WTC11 (cell line): ENCODE measurements at regions not wholly inside any gene's neighbourhood (a gene's known extent, or its start where the extent isn't known, plus 50 kb on each side); places are given as distances from the start of the nearest gene placed in this dataset.

Experiments
- ATAC-seq: fragments of 200-7000 bp; cut with Tn5 transposase; 2 replicates; pipeline ENCODE4 v1.10.0; 2021; ENCODE audit warnings: mild to moderate bottlenecking, moderate library complexity
- CTCF ChIA-PET: fragments of 300-600 bp; sonication (Branson Sonifier 250); formaldehyde crosslinking; loops from one replicate; lab custom pipeline; 2021; ENCODE audit warnings: antibody characterized with exemption; lab: Charles Lee
- POLR2A ChIA-PET: fragments of 350-600 bp; sonication (Branson Sonifier 250); formaldehyde crosslinking; loops from one replicate; lab custom pipeline; 2021; ENCODE audit warnings: antibody characterized with exemption; lab: Charles Lee
- DNase-seq: peaks from one replicate; pipeline ENCODE4 v3.0.0; 2021; ENCODE audit warnings: low spot score
- H3K27ac Mint-ChIP-seq: 2 replicates; pipeline ENCODE4 v1.8.0; 2021; ENCODE audit warnings: mixed read lengths
- H3K27me3 Mint-ChIP-seq: 2 replicates; pipeline ENCODE4 v1.8.0; 2021; ENCODE audit warnings: low read depth, mild to moderate bottlenecking, moderate library complexity, mixed read lengths
- H3K36me3 Mint-ChIP-seq: 2 replicates; pipeline ENCODE4 v1.8.0; 2021; ENCODE audit warnings: mixed read lengths
- H3K4me1 Mint-ChIP-seq: 2 replicates; pipeline ENCODE4 v1.8.0; 2022; ENCODE audit warnings: mixed read lengths
- H3K4me3 Mint-ChIP-seq: 2 replicates; pipeline ENCODE4 v1.8.0; 2021; ENCODE audit warnings: mild to moderate bottlenecking, moderate library complexity, mixed read lengths
- H3K9me3 Mint-ChIP-seq: 2 replicates; pipeline ENCODE4 v1.8.0; 2021; ENCODE audit warnings: mixed read lengths
- CREM ChIP-seq: sonication (generic); formaldehyde crosslinking; IDR thresholded peaks from 2 replicates; pipeline ENCODE4 v1.8.1; 2022; ENCODE audit warnings: mild to moderate bottlenecking, missing genetic modification reagents, moderate library complexity
- IRF2 ChIP-seq: sonication (generic); formaldehyde crosslinking; IDR thresholded peaks from 2 replicates; pipeline ENCODE4 v1.8.0; 2022; ENCODE audit warnings: low read depth, missing genetic modification reagents, borderline replicate concordance
- MYBL2 ChIP-seq: sonication (generic); formaldehyde crosslinking; IDR thresholded peaks from 2 replicates; pipeline ENCODE4 v1.8.1; 2023; ENCODE audit warnings: mild to moderate bottlenecking, moderate library complexity, missing genetic modification reagents
- NR1H2 ChIP-seq: sonication (generic); formaldehyde crosslinking; IDR thresholded peaks from 2 replicates; pipeline ENCODE4 v1.9.0; 2021; ENCODE audit warnings: mild to moderate bottlenecking, moderate library complexity, missing genetic modification reagents
- RELA ChIP-seq: sonication (generic); formaldehyde crosslinking; IDR thresholded peaks from 2 replicates; pipeline ENCODE4 v1.8.1; 2022; ENCODE audit warnings: missing genetic modification reagents, mild to moderate bottlenecking, borderline replicate concordance
- SP1 ChIP-seq: sonication (generic); formaldehyde crosslinking; conservative IDR thresholded peaks from 2 replicates; pipeline ENCODE4 v1.8.1; 2022; ENCODE audit warnings: missing genetic modification reagents
- ZBTB21 ChIP-seq: sonication (generic); formaldehyde crosslinking; IDR thresholded peaks from 2 replicates; pipeline ENCODE4 v1.8.1; 2023; ENCODE audit warnings: mild to moderate bottlenecking, missing genetic modification reagents, borderline replicate concordance
- TF ChIP-seq, protein P1 (sequence below): sonication (generic); formaldehyde crosslinking; IDR thresholded peaks from 2 replicates; pipeline ENCODE4 v1.8.1; 2023; ENCODE audit warnings: mild to moderate bottlenecking, missing genetic modification reagents
- TF ChIP-seq, protein P2 (sequence below): sonication (generic); formaldehyde crosslinking; IDR thresholded peaks from 2 replicates; pipeline ENCODE4 v1.8.0; 2023; ENCODE audit warnings: missing genetic modification reagents, mild to moderate bottlenecking, borderline replicate concordance
- TF ChIP-seq, protein P3 (sequence below): sonication (generic); formaldehyde crosslinking; IDR thresholded peaks from 2 replicates; pipeline ENCODE4 v1.8.1; 2022; ENCODE audit warnings: mild to moderate bottlenecking, missing genetic modification reagents, moderate library complexity, borderline replicate concordance
- TF ChIP-seq, protein P4 (sequence below): sonication (generic); formaldehyde crosslinking; IDR thresholded peaks from 2 replicates; pipeline ENCODE4 v1.8.0; 2022; ENCODE audit warnings: mild to moderate bottlenecking, missing genetic modification reagents
- TF ChIP-seq, protein P5 (sequence below): fragments of 250-450 bp; sonication (Bioruptor Pico); IDR thresholded peaks from 2 replicates; pipeline ENCODE4 v1.8.0; 2021; ENCODE audit warnings: mild to moderate bottlenecking

DNA sequence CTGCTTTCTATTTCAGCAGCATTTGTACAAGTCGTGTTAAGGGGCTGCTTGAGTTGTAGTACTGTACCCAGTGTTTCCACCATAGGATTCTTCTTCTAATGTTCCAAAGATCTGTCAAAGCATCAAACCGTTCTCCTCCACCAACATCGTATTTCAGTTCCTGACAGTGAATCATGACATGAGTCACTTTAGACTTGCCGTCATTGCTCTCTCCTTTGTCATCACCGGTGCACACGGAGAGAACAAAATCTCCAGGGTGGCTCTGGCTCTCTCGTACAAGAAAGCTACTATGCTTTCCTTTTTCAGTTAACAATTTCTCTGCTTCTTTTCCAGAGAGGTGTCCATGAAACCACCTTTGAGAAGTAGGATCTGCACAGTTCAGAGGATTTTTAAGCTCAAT lies 270.9 kb upstream of the CCDC54 start:
- H3K27me3 Mint-ChIP-seq = no peaks in the 10 kb centered on the region; the same call in 1 of the 2 replicates
- H3K27ac Mint-ChIP-seq = no peak overlapping the region
- ATAC-seq = no peak
- DNase-seq = no peak
- peaks cover 51% of the 10 kb centered on the region for H3K9me3 Mint-ChIP-seq
- CTCF ChIA-PET = no interaction called here
- TF ChIP-seq, protein P1, sequence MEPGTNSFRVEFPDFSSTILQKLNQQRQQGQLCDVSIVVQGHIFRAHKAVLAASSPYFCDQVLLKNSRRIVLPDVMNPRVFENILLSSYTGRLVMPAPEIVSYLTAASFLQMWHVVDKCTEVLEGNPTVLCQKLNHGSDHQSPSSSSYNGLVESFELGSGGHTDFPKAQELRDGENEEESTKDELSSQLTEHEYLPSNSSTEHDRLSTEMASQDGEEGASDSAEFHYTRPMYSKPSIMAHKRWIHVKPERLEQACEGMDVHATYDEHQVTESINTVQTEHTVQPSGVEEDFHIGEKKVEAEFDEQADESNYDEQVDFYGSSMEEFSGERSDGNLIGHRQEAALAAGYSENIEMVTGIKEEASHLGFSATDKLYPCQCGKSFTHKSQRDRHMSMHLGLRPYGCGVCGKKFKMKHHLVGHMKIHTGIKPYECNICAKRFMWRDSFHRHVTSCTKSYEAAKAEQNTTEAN (CRISPR knock-in tag) = no peak
- TF ChIP-seq, protein P2, sequence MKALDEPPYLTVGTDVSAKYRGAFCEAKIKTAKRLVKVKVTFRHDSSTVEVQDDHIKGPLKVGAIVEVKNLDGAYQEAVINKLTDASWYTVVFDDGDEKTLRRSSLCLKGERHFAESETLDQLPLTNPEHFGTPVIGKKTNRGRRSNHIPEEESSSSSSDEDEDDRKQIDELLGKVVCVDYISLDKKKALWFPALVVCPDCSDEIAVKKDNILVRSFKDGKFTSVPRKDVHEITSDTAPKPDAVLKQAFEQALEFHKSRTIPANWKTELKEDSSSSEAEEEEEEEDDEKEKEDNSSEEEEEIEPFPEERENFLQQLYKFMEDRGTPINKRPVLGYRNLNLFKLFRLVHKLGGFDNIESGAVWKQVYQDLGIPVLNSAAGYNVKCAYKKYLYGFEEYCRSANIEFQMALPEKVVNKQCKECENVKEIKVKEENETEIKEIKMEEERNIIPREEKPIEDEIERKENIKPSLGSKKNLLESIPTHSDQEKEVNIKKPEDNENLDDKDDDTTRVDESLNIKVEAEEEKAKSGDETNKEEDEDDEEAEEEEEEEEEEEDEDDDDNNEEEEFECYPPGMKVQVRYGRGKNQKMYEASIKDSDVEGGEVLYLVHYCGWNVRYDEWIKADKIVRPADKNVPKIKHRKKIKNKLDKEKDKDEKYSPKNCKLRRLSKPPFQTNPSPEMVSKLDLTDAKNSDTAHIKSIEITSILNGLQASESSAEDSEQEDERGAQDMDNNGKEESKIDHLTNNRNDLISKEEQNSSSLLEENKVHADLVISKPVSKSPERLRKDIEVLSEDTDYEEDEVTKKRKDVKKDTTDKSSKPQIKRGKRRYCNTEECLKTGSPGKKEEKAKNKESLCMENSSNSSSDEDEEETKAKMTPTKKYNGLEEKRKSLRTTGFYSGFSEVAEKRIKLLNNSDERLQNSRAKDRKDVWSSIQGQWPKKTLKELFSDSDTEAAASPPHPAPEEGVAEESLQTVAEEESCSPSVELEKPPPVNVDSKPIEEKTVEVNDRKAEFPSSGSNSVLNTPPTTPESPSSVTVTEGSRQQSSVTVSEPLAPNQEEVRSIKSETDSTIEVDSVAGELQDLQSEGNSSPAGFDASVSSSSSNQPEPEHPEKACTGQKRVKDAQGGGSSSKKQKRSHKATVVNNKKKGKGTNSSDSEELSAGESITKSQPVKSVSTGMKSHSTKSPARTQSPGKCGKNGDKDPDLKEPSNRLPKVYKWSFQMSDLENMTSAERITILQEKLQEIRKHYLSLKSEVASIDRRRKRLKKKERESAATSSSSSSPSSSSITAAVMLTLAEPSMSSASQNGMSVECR (CRISPR knock-in tag) = no peak
- no peak for TF ChIP-seq RELA (CRISPR knock-in tag)
- TF ChIP-seq, all 79 proteins: peak for 0
- H3K4me3 Mint-ChIP-seq = no peak overlapping the region
- POLR2A ChIA-PET = no interaction called here
- H3K36me3 Mint-ChIP-seq = peaks cover 25% of the 10 kb centered on the region
- no peaks in the 10 kb centered on the region for H3K4me1 Mint-ChIP-seq

DNA sequence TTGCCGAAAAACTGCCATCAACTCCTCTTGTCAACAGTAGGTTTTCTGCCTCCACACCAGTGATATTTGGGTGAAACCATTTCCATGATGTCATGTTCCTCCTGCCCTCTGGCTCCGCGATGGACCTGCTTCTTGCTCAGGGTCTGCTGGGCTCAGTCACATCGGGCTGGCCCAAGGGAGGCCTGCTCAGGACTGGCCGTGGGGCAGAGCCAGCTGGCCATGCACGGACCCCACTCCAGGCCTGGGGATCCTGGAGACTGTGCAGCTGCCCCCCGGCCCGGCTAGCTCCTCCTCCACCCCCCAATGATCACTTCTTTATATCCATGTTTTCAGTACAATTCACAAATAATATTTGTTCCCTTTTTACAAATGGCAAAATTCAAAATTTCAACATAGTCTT lies 270.3 kb upstream of the CCDC54 start:
- Mint-ChIP-seq H3K4me1 (no peaks in the 10 kb centered on the region), H3K27ac (no peak overlapping the region), H3K36me3 (peaks cover 25% of the 10 kb centered on the region), H3K4me3 (no peak overlapping the region)
- DNase-seq = no peak
- POLR2A ChIA-PET = no interaction called here
- no peak for ATAC-seq
- TF ChIP-seq CREM (CRISPR knock-in tag) (no peak), IRF2 (CRISPR knock-in tag) (no peak), ZBTB21 (CRISPR knock-in tag) (no peak), MYBL2 (CRISPR knock-in tag) (no peak), SP1 (CRISPR knock-in tag) (no peak), NR1H2 (CRISPR knock-in tag) (no peak)
- TF ChIP-seq, protein P3, sequence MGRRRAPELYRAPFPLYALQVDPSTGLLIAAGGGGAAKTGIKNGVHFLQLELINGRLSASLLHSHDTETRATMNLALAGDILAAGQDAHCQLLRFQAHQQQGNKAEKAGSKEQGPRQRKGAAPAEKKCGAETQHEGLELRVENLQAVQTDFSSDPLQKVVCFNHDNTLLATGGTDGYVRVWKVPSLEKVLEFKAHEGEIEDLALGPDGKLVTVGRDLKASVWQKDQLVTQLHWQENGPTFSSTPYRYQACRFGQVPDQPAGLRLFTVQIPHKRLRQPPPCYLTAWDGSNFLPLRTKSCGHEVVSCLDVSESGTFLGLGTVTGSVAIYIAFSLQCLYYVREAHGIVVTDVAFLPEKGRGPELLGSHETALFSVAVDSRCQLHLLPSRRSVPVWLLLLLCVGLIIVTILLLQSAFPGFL (CRISPR knock-in tag) = no peak
- TF ChIP-seq, protein P4, sequence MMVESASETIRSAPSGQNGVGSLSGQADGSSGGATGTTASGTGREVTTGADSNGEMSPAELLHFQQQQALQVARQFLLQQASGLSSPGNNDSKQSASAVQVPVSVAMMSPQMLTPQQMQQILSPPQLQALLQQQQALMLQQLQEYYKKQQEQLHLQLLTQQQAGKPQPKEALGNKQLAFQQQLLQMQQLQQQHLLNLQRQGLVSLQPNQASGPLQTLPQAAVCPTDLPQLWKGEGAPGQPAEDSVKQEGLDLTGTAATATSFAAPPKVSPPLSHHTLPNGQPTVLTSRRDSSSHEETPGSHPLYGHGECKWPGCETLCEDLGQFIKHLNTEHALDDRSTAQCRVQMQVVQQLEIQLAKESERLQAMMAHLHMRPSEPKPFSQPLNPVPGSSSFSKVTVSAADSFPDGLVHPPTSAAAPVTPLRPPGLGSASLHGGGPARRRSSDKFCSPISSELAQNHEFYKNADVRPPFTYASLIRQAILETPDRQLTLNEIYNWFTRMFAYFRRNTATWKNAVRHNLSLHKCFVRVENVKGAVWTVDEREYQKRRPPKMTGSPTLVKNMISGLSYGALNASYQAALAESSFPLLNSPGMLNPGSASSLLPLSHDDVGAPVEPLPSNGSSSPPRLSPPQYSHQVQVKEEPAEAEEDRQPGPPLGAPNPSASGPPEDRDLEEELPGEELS (CRISPR knock-in tag) = no peak
- TF ChIP-seq, protein P5, sequence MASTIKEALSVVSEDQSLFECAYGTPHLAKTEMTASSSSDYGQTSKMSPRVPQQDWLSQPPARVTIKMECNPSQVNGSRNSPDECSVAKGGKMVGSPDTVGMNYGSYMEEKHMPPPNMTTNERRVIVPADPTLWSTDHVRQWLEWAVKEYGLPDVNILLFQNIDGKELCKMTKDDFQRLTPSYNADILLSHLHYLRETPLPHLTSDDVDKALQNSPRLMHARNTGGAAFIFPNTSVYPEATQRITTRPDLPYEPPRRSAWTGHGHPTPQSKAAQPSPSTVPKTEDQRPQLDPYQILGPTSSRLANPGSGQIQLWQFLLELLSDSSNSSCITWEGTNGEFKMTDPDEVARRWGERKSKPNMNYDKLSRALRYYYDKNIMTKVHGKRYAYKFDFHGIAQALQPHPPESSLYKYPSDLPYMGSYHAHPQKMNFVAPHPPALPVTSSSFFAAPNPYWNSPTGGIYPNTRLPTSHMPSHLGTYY = no peak
- TF ChIP-seq, all 79 proteins: peak for 0
- peaks cover 51% of the 10 kb centered on the region for H3K9me3 Mint-ChIP-seq
- CTCF ChIA-PET = no interaction called here
- H3K27me3 Mint-ChIP-seq = no peaks in the 10 kb centered on the region; the same call in 1 of the 2 replicates
